Thoracic aorta (tissue), 2 donors: ENCODE measurements at regions not wholly inside any gene's neighbourhood (a gene's known extent, or its start where the extent isn't known, plus 50 kb on each side); places are given as distances from the start of the nearest gene placed in this dataset.

Source experiments
- ATAC-seq: fragments of 150-250 bp; one replicate; pipeline ENCODE4 v1.8.0; 2017; ENCODE audit warnings: low read depth; ENCODE audit not compliant: insufficient number of reproducible peaks, low FRiP score
- DNase-seq: peaks from one replicate; pipeline ENCODE4 v3.0.0-alpha.2; 2020; ENCODE audit warnings: low spot score
- H3K27ac ChIP-seq, 2 donors: fragments of 200-600 bp; sonication (generic); 1 replicate in 1 of 2; 2 replicates in 1 of 2; pipeline ENCODE4 v1.5.1; 2016; ENCODE audit warnings: mild to moderate bottlenecking in 2 of 2, moderate library complexity in 2 of 2
- H3K27me3 ChIP-seq: fragments of 200-600 bp; sonication (generic); replicated peaks from 2 replicates; pipeline ENCODE4 v1.6.0; 2016; ENCODE audit warnings: mild to moderate bottlenecking; ENCODE audit not compliant: insufficient read depth
- H3K36me3 ChIP-seq: fragments of 200-600 bp; sonication (generic); one replicate; pipeline ENCODE4 v1.5.1; 2016
- H3K4me1 ChIP-seq, 2 donors: fragments of 200-600 bp; sonication (generic); 1 replicate in 1 of 2; 2 replicates in 1 of 2; pipeline versions ENCODE4 v1.5.1 to v1.6.0; 2016; ENCODE audit warnings: low read depth in 2 of 2, mild to moderate bottlenecking in 1 of 2; ENCODE audit not compliant: control insufficient read depth in 1 of 2
- H3K4me3 ChIP-seq: fragments of 200-600 bp; sonication (generic); 2 replicates; pipeline ENCODE4 v1.5.1; 2016; ENCODE audit warnings: mild to moderate bottlenecking
- H3K9me3 ChIP-seq: fragments of 200-600 bp; sonication (generic); 2 replicates; pipeline ENCODE4 v1.5.1; 2016
- CTCF ChIP-seq: fragments of 200-600 bp; sonication (generic); IDR thresholded peaks from one replicate; pipeline ENCODE4 v1.5.1; 2019; ENCODE audit warnings: antibody characterized with exemption

- DNase-seq: no peak
- no peak overlapping the region for H3K4me3 ChIP-seq
- no peak for ATAC-seq
Observed at GRCh38 chr4:34281826-34282225, 1962.5 kb downstream of the ARAP2 start.

GRCh38 chr4:34289489-34289888 lies 1954.8 kb downstream of the ARAP2 start:
- no peak for TF ChIP-seq CTCF
- Histone ChIP-seq H3K36me3 (no peaks in the 10 kb centered on the region), H3K4me1 (no peaks in the 10 kb centered on the region), H3K27ac (no peak overlapping the region), H3K9me3 (no peaks in the 10 kb centered on the region), H3K27me3 (no peaks in the 10 kb centered on the region), H3K4me3 (no peak overlapping the region)
- no peak for DNase-seq
- no peak for ATAC-seq

More at GRCh38 chr4:34281826-34282225, 1962.5 kb downstream of the ARAP2 start:
- TF ChIP-seq CTCF: no peak
- no peaks in the 10 kb centered on the region for H3K9me3 ChIP-seq
- no peaks in the 10 kb centered on the region for H3K4me1 ChIP-seq
- H3K27ac ChIP-seq: no peak overlapping the region
- no peaks in the 10 kb centered on the region for H3K27me3 ChIP-seq
- no peaks in the 10 kb centered on the region for H3K36me3 ChIP-seq

GRCh38 chr4:34289962-34290361 lies 1954.4 kb downstream of the ARAP2 start:
- ATAC-seq: no peak
- no peaks in the 10 kb centered on the region for H3K9me3 ChIP-seq
- no peak overlapping the region for H3K4me3 ChIP-seq
- no peaks in the 10 kb centered on the region for H3K4me1 ChIP-seq
- no peaks in the 10 kb centered on the region for H3K36me3 ChIP-seq
- no peak overlapping the region for H3K27ac ChIP-seq
- no peak for TF ChIP-seq CTCF
- no peaks in the 10 kb centered on the region for H3K27me3 ChIP-seq
- DNase-seq: no peak

GRCh38 chr4:34293459-34293858 lies 1950.9 kb downstream of the ARAP2 start:
- ATAC-seq (no peak), DNase-seq (no peak)
- Histone ChIP-seq H3K36me3 (no peaks in the 10 kb centered on the region), H3K27me3 (no peaks in the 10 kb centered on the region), H3K27ac (no peak overlapping the region), H3K4me3 (no peak overlapping the region), H3K9me3 (no peaks in the 10 kb centered on the region), H3K4me1 (no peaks in the 10 kb centered on the region)
- no peak for TF ChIP-seq CTCF

GRCh38 chr4:34309383-34309906 lies 1934.9 kb downstream of the ARAP2 start:
- Histone ChIP-seq H3K27ac (no peak overlapping the region), H3K4me1 (no peaks in the 10 kb centered on the region), H3K9me3 (no peaks in the 10 kb centered on the region), H3K27me3 (no peaks in the 10 kb centered on the region), H3K4me3 (no peak overlapping the region), H3K36me3 (no peaks in the 10 kb centered on the region)
- TF ChIP-seq CTCF: no peak
- no peak for DNase-seq
- ATAC-seq: no peak
